Thymus (tissue), 11 donors: ENCODE measurements at regions not wholly inside any gene's neighbourhood (a gene's known extent, or its start where the extent isn't known, plus 50 kb on each side); places are given as distances from the start of the nearest gene placed in this dataset.

Source experiments
- DNase-seq, 9 donors: peaks; one replicate each; pipeline ENCODE4 v3.0.0-alpha.2; 2013; ENCODE audit warnings: low spot score in 9 of 9, low read depth in 6 of 9, missing footprints in 1 of 9
- H3K27ac ChIP-seq, 2 donors: one replicate each; pipeline ENCODE4 v1.5.1; 2013; ENCODE audit warnings: control low read depth in 1 of 2, low read depth in 1 of 2, low read length in 1 of 2, mild to moderate bottlenecking in 1 of 2, moderate library complexity in 1 of 2
- H3K27me3 ChIP-seq, 2 donors: one replicate each; pipeline ENCODE4 v1.5.1; 2013; ENCODE audit warnings: low read length in 1 of 2; ENCODE audit not compliant: control insufficient read depth in 2 of 2, insufficient read depth in 1 of 2
- H3K36me3 ChIP-seq, 2 donors: one replicate each; pipeline ENCODE4 v1.5.1; 2013; ENCODE audit warnings: low read length in 1 of 2, mild to moderate bottlenecking in 1 of 2, moderate library complexity in 1 of 2; ENCODE audit not compliant: control insufficient read depth in 2 of 2, insufficient read depth in 2 of 2
- H3K4me1 ChIP-seq, 2 donors: one replicate each; pipeline ENCODE4 v1.5.1; 2013; ENCODE audit warnings: low read length in 2 of 2; ENCODE audit not compliant: control insufficient read depth in 2 of 2, insufficient read depth in 2 of 2
- H3K4me3 ChIP-seq, 2 donors: one replicate each; pipeline ENCODE4 v1.5.1; 2013; ENCODE audit warnings: low read length in 2 of 2, control low read depth in 1 of 2, mild to moderate bottlenecking in 1 of 2
- H3K9me3 ChIP-seq, 2 donors: one replicate each; pipeline ENCODE4 v1.5.1; 2013; ENCODE audit warnings: low read length in 1 of 2, mild to moderate bottlenecking in 1 of 2; ENCODE audit not compliant: control insufficient read depth in 2 of 2, insufficient read depth in 1 of 2
- WGBS: extraction: QIAGEN DNeasy Blood & Tissue Kit; methylation state at CpG from one replicate; pipeline ENCODE4 v1.1.7; 2013; 5-methylcytosine and 5-hydroxymethylcytosine counted together
- donor health status: healthy.

DNA sequence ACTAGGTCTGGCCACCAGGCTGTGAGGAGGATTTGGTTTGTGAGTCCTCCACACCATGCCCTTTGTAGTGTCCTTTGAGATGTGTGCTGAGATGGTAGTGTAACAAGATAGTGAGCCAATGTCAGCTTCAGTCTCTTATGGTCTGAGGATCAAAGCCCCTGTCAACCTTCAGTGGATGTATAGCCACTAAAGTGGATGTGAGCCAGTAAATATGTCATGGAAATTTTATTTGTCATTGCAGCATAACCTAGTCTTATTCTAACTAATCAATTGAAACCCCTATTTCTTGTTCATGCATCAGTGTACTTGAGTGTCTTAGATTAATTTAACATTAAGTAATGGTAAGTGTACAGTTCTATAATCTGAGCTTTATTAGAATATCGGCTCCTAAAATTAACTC lies 51.0 kb upstream of the WAC start:
- H3K9me3 ChIP-seq, result no peaks in the 10 kb centered on the region
- H3K36me3 ChIP-seq, result no peaks in the 10 kb centered on the region
- 97% methylated on average over 1 of the region's 1 CpG for WGBS
- H3K4me3 ChIP-seq, result no peak overlapping the region
- no peak for DNase-seq
- no peak overlapping the region for H3K27ac ChIP-seq
- H3K4me1 ChIP-seq, result no peaks in the 10 kb centered on the region
- H3K27me3 ChIP-seq, result no peaks in the 10 kb centered on the region
